B cell (primary cell): ENCODE measurements at regions not wholly inside any gene's neighbourhood (a gene's known extent, or its start where the extent isn't known, plus 50 kb on each side); places are given as distances from the start of the nearest gene placed in this dataset.

Experiments
- ATAC-seq: fragments of 200-7000 bp; cut with Tn5 transposase; one replicate; pipeline ENCODE4 v1.10.0; 2021; ENCODE audit warnings: low read depth, mild to moderate bottlenecking, moderate number of reproducible peaks, moderate library complexity
- CTCF ChIA-PET: fragments of 350-600 bp; sonication (Branson Sonifier 250); formaldehyde crosslinking; loops from one replicate; lab custom pipeline; 2021; ENCODE audit warnings: antibody characterized with exemption, inconsistent platforms; lab: Charles Lee
- POLR2A ChIA-PET: fragments of 350-600 bp; sonication (Branson Sonifier 250); formaldehyde crosslinking; loops from one replicate; lab custom pipeline; 2021; ENCODE audit warnings: antibody characterized with exemption; lab: Charles Lee
- DNase-seq: peaks from one replicate; pipeline ENCODE4 v3.0.0; 2013
- H2AFZ ChIP-seq: 2 replicates; pipeline ENCODE4 v1.6.1; 2012; ENCODE audit warnings: mild to moderate bottlenecking, low read depth, low read length; ENCODE audit not compliant: insufficient read depth, poor library complexity, severe bottlenecking
- H3K27ac ChIP-seq, 2 donors: 1 replicate in 1 of 2; 2 replicates in 1 of 2; pipeline ENCODE4 v1.5.1; 2012 to 2013; ENCODE audit warnings: low read length in 2 of 2, mild to moderate bottlenecking in 2 of 2, moderate library complexity in 1 of 2
- H3K27me3 ChIP-seq, 4 experiments: fragments of 200-600 bp in 1 of 4; sonication (generic) in 1 of 4; replicated peaks in 1 of 4; 1 replicate in 2 of 4; 2 replicates in 2 of 4; pipeline versions ENCODE4 v1.6.1 to v1.7.0; 2013 to 2016; ENCODE audit warnings: low read length in 3 of 4, mild to moderate bottlenecking in 2 of 4, mixed read lengths in 1 of 4, moderate library complexity in 1 of 4; ENCODE audit not compliant: insufficient read depth in 4 of 4, control insufficient read depth in 3 of 4; ENCODE audit errors: control extremely low read depth in 1 of 4
- H3K36me3 ChIP-seq, 2 experiments: replicated peaks in 1 of 2; 1 replicate in 1 of 2; 2 replicates in 1 of 2; pipeline versions ENCODE4 v1.6.1 to v1.7.1; 2013; ENCODE audit warnings: low read length in 1 of 2; ENCODE audit not compliant: insufficient read depth in 2 of 2, control insufficient read depth in 1 of 2; ENCODE audit errors: control extremely low read depth in 1 of 2, extremely low read depth in 1 of 2
- H3K4me1 ChIP-seq, 2 donors: fragments of 200-600 bp in 1 of 2; sonication (generic) in 1 of 2; 1 replicate in 1 of 2; 2 replicates in 1 of 2; pipeline versions ENCODE4 v1.5.1 to v1.6.1; 2013 to 2017; ENCODE audit warnings: low read length in 2 of 2; ENCODE audit not compliant: control insufficient read depth in 2 of 2, insufficient read depth in 2 of 2
- H3K4me2 ChIP-seq: replicated peaks from 2 replicates; pipeline ENCODE3; 2012; ENCODE audit warnings: mild to moderate bottlenecking, low read depth, low read length; ENCODE audit not compliant: poor library complexity, severe bottlenecking
- H3K4me3 ChIP-seq, 5 experiments: fragments of 200-600 bp in 1 of 5; sonication (generic) in 1 of 5; 1 replicate in 3 of 5; 2 replicates in 2 of 5; pipeline versions ENCODE4 v1.5.1 to v1.7.0; 2011 to 2016; ENCODE audit warnings: low read length in 4 of 5, mild to moderate bottlenecking in 4 of 5, low read depth in 2 of 5, control low read depth in 1 of 5, moderate library complexity in 1 of 5; ENCODE audit not compliant: insufficient read depth in 1 of 5; ENCODE audit errors: control extremely low read depth in 1 of 5, extremely low read depth in 1 of 5
- H3K79me2 ChIP-seq: fragments of 200-600 bp; sonication (generic); one replicate; pipeline ENCODE4 v1.6.0; 2016; ENCODE audit warnings: low read length; ENCODE audit not compliant: control insufficient read depth, insufficient read depth
- H3K9ac ChIP-seq: fragments of 200-600 bp; sonication (generic); 2 replicates; pipeline ENCODE4 v1.6.1; 2017; ENCODE audit warnings: mild to moderate bottlenecking, low read length, moderate library complexity
- H3K9me3 ChIP-seq, 3 donors: one replicate each; pipeline versions ENCODE4 v1.6.1 to v1.7.1; 2013; ENCODE audit warnings: low read length in 2 of 3; ENCODE audit not compliant: control insufficient read depth in 2 of 3, insufficient read depth in 1 of 3; ENCODE audit errors: control extremely low read depth in 1 of 3
- H4K20me1 ChIP-seq: 2 replicates; pipeline ENCODE4 v1.6.0; 2012; ENCODE audit warnings: mild to moderate bottlenecking, low read length; ENCODE audit not compliant: insufficient read depth, control insufficient read depth, poor library complexity, severe bottlenecking
- H3K27ac Mint-ChIP-seq: one replicate; pipeline ENCODE4 v1.8.0; 2021; ENCODE audit warnings: mixed read lengths
- H3K27me3 Mint-ChIP-seq: one replicate; pipeline ENCODE4 v1.8.0; 2021; ENCODE audit warnings: mixed read lengths
- H3K4me1 Mint-ChIP-seq: one replicate; pipeline ENCODE4 v1.8.0; 2021; ENCODE audit warnings: mixed read lengths
- H3K4me3 Mint-ChIP-seq: one replicate; pipeline ENCODE4 v1.8.0; 2021; ENCODE audit warnings: mixed read lengths
- H3K9me3 Mint-ChIP-seq: one replicate; pipeline ENCODE4 v1.8.0; 2022; ENCODE audit warnings: mixed read lengths; ENCODE audit not compliant: insufficient read depth
- CTCF ChIP-seq: fragments of 200-600 bp; IDR thresholded peaks from one replicate; pipeline ENCODE4 v1.8.0; 2022; ENCODE audit warnings: antibody characterized with exemption, mild to moderate bottlenecking
- EZH2 ChIP-seq: IDR thresholded peaks from 2 replicates; pipeline ENCODE4 v1.6.1; 2012; ENCODE audit warnings: borderline replicate concordance, low read depth, mild to moderate bottlenecking, moderate library complexity, low read length; ENCODE audit not compliant: insufficient read depth, poor library complexity, severe bottlenecking
- WGBS: methylation state at CpG from one replicate; pipeline ENCODE4 v1.1.5; 2013; ENCODE audit warnings: missing lambda C conversion rate; ENCODE audit not compliant: insufficient coverage; 5-methylcytosine and 5-hydroxymethylcytosine counted together
- intact Hi-C: fragments of 100-400 bp; cut with micrococcal nuclease; formaldehyde crosslinking; loops from one replicate; pipeline ENCODE4 v1.10.0; 2022

- no peaks in the 10 kb centered on the region for H3K79me2 ChIP-seq
- Mint-ChIP-seq H3K27me3 (no peaks in the 10 kb centered on the region), H3K27ac (no peak overlapping the region), H3K4me3 (no peak overlapping the region), H3K4me1 (no peaks in the 10 kb centered on the region), H3K9me3 (no peaks in the 10 kb centered on the region)
- TF ChIP-seq EZH2 (no peak), CTCF (no peak)
- H3K4me1 ChIP-seq: no peaks in the 10 kb centered on the region
- H3K9me3 ChIP-seq: no peaks in the 10 kb centered on the region
- H3K9ac ChIP-seq: no peak overlapping the region
- no peak overlapping the region for H2AFZ ChIP-seq
- intact Hi-C loops: no loop called here
- H3K36me3 ChIP-seq: no peaks in the 10 kb centered on the region
- no peak overlapping the region for H3K4me2 ChIP-seq
- ATAC-seq: no peak
- no peak overlapping the region for H3K27ac ChIP-seq
- ChIA-PET CTCF (interaction anchor here (0.7 kb wide), 1 partner anchor 1980 kb away, joined by 3 read pairs; no protein-coding TSS in a partner anchor), POLR2A (no interaction called here)
- no peaks in the 10 kb centered on the region for H4K20me1 ChIP-seq
- no peaks in the 10 kb centered on the region for H3K27me3 ChIP-seq
- no peak for DNase-seq
- no peak overlapping the region for H3K4me3 ChIP-seq
- WGBS: no CpG with 5 or more reads among the region's 3 CpGs
Observed at GRCh38 chr13:74784959-74785358, 650.8 kb upstream of the KLF12 start.

- Histone ChIP-seq H3K4me2 (no peak overlapping the region), H3K79me2 (no peaks in the 10 kb centered on the region), H3K9me3 (no peaks in the 10 kb centered on the region), H2AFZ (no peak overlapping the region), H3K4me3 (no peak overlapping the region), H3K36me3 (no peaks in the 10 kb centered on the region), H3K4me1 (no peaks in the 10 kb centered on the region), H4K20me1 (no peaks in the 10 kb centered on the region), H3K27me3 (no peaks in the 10 kb centered on the region), H3K9ac (no peak overlapping the region), H3K27ac (no peak overlapping the region)
- Mint-ChIP-seq H3K4me3 (no peak overlapping the region), H3K9me3 (no peaks in the 10 kb centered on the region), H3K27ac (no peak overlapping the region), H3K4me1 (no peaks in the 10 kb centered on the region), H3K27me3 (peaks cover 4% of the 10 kb centered on the region)
- ATAC-seq (no peak), DNase-seq (no peak)
- POLR2A ChIA-PET: no interaction called here
- TF ChIP-seq CTCF: no peak
- no peak for TF ChIP-seq EZH2
- CTCF ChIA-PET: no interaction called here
- intact Hi-C loops: no loop called here
- WGBS: no CpG with 5 or more reads among the region's 2 CpGs
Observed at GRCh38 chr13:74778946-74779345, 644.7 kb upstream of the KLF12 start.
